ENCODE measurements at regions not wholly inside any gene's neighbourhood (a gene's known extent, or its start where the extent isn't known, plus 50 kb on each side); places are given as distances from the start of the nearest gene placed in this dataset.
"Not testable (repeated sequence)": the region's sequence is repeated elsewhere in the genome, so short reads cannot be mapped to it uniquely, and the experiment has no call there.

DNA sequence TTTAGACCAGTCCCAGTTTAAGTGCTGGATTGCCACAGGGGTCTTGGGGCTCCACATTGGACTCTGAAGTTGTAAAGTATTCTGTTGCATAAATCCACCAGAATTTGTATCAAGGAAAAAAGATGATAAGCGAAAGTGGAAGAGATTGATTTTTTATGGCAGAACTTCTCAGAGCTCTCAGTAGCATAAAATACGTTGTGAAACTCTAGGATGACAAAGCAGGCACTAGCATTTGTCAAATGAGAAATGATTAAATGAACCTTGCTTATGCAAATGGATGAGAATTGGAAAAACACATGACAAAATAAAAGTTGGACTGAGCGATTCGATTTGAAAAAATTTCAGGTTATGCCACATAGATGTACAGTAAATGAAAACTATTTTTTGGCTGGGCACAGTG is 253.8 kb upstream of the RAB4A start:
- no peak for DNase-seq

- DNase-seq, result no peak
Measured at GRCh38 chr1:229018674-229019295, 252.1 kb upstream of the RAB4A start.

GRCh38 chr1:229019663-229020271 is 251.1 kb upstream of the RAB4A start:
- no peak for DNase-seq

DNA sequence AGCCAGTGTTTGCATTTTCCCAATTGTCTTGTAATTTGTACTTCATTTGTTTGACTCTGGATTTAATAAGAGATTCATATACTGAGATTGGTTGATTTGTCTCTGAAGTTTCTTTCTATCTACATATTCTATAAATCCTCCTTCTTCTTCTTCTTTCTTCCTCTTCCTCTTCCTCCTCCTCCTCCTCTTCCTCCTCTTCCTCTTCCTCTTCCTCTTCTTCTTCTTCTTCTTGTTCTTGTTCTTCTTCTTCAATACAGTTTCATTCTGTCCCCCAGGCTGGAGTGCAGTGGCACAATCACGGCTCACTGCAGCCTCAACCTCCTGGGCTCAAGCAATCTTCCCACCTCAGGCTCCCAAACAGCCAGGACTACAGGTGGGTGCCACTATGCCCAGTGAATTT is 249.9 kb upstream of the RAB4A start:
- DNase-seq, result not testable (repeated sequence)

GRCh38 chr1:229022595-229023333 is 248.1 kb upstream of the RAB4A start:
- DNase-seq, result no peak

DNA sequence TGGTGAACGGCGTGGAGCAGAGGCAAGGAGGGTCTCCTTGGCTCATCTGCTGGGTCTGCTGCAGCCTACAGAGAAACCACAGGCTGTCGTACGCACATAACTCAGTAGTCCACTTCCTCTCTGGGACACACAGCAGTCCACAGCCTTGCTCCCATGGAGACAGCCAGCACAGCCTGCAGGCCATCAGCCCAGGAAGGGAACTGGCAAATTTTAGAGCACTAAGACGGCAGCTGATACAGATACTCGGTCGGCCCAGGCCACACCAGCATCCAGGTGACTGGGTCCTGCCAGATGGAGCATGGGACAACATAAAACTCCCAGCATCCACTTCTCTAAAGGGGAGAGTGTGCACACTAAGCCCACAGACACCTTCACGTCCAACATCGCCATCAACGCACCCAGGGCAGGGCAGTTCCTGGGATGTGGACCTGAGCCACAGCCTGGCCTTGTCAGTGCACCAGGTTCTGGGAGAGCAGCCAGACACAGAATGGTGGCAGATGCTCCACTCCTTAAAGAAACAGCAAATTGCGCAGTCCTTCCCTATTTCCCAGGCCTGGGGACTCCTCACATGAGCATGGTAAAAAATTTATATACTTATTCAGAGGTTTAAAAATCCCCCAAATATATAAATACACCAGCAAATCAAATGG is 247.1 kb upstream of the RAB4A start:
- DNase-seq, result no peak

DNA sequence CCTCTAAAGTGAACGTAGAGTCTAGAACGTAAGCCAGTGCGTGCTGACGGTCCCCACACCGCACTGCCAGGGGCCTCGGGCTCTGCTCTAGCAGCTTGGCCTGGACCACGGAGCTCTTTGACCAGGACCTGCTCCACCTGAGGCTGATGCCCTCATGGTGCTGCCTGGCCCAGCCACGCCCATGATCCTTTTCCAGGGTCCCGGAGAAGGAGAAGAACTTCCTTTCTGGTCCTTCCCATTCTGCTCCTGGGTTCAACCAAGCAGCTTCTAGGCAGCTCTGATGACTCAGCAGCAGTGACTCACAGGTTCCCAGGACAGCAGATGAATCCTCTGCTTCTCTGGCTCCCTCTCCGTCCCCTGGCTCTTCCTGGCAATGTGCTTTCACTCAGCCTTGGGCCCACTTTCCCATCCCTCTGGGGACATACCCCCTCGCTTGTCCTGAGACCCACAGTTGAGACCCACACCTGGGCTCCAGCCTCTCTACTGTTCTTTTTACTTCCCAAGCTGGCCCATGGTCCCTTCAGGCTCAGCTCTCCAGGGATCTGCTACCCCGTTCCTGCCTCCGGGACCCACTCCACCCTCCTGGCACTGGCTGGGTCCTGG is 246.3 kb upstream of the RAB4A start:
- DNase-seq, result peak; percentile 41

DNA sequence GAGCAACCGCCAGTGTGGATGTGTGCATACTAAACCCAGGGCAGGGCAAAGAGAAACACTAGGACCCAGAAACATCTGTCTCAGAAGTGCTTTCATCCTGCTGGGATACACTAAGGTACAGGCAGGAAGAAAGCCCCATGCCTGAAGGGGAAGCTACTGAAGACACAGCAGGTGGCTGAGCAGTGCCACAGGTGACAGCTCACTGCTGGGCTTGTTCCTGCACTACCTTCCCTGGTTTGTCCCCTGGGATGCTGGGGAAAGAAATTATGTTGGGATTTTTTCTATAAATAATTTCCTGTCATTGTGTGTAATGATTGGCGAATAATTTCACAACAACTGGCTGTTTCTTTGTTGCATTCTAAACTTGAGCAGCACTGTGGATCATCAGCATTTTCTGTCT is 245.3 kb upstream of the RAB4A start:
- no peak for DNase-seq

DNA sequence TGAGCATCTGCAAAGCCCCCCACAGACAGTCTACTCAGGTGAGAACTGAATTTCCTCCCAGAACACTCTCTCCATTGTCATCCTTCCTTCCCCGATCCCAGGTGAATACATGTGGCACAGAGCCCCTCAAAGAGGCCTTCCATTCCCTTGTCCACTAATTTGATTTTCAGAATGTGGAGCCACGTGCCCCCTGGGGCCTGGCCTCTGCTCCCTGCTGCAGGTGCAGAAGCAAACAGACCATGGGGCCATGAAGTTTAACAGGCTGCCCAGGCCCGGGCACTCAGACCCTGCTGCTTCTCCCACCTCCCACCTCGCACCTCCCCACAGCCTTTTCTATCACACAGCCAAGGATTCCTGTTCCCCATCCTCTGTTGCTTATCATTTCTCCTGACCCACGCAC is 243.8 kb upstream of the RAB4A start:
- DNase-seq, result no peak

DNA sequence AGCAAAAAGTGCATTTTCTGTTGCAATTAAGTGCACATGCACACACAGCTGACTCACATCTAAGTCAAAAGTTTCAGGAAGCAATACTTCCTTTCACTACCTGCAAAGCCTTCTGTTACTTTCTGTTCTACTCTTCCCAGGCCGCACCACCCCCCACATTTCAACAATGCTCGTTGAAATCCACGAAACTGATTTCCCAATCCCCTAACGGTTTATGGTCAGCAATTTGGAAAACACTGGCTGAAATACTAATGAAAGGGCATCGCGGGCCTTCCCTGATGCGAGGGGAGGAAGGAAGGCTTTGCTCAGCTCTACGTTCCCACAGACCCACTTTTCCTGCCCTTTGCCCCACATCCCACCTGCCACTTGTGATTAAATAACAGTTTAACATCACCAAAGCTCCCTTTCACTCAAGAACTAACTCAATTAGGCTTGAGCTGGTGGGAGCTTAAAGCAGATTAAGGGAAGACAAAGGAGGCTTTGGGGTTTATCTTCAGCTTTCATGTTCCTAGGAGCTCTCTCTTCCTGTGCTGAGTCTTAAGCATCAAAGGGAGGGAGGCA is 243.2 kb upstream of the RAB4A start:
- peak; percentile 40 for DNase-seq

DNA sequence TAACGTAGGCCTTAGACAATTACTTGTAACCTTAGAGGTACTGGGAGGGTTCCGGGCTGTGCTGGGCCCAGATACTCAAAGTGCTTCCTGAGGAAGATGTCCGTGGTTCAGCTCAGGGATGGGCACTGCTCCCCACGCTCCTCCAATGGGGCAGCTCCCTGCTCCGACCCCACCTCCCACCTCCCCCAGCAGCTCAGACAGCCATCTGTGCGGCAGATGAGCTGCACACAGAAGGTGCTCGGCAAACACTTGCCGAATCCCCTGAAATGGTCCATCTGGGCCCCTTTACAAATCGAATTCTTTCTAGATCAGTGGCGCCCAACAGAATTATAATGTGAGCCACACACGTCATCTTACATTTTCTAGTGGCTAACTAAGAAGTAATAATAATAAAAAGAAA is 242.4 kb upstream of the RAB4A start:
- no peak for DNase-seq

GRCh38 chr1:229028987-229029878 is 241.7 kb upstream of the RAB4A start:
- no peak for DNase-seq

DNA sequence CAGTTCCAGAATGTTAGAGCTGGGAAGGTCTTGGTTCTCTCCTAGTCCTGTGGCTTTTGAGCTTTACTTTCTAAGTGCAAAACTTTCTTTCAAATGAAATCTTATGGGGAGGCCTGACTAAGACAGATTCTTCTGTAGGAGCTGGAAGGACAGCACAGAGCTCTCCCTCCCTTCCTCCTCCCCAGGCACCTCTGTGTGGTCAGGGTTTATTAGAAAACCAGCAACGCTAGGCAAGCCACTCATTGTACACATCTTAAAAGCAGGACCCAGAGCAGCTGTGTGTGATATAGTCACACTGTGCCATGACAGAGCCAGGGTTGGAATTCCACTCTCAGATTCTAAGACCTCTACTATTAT is 241.1 kb upstream of the RAB4A start:
- DNase-seq, result no peak

DNA sequence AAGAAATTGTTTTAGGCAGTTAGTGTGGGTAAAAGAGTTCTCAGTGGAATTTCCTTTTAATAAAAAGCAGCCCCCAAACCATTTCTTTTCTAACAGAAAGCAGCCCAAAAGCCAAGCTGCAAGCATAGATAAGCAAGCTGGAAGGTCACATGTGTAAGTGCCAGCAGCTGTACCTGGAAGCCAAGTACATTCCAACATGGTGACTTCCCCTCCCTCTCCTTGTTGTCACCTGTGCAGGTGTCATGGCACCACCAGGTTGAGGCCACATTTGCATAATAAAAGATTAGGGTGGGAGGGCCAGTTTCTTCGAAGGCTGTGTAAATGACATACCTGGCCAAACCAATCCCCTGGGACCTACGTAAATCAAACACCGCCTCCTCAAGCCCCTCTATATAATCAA is 240.3 kb upstream of the RAB4A start:
- no peak for DNase-seq

GRCh38 chr1:229031061-229031460 is 239.8 kb upstream of the RAB4A start:
- DNase-seq, result no peak

DNA sequence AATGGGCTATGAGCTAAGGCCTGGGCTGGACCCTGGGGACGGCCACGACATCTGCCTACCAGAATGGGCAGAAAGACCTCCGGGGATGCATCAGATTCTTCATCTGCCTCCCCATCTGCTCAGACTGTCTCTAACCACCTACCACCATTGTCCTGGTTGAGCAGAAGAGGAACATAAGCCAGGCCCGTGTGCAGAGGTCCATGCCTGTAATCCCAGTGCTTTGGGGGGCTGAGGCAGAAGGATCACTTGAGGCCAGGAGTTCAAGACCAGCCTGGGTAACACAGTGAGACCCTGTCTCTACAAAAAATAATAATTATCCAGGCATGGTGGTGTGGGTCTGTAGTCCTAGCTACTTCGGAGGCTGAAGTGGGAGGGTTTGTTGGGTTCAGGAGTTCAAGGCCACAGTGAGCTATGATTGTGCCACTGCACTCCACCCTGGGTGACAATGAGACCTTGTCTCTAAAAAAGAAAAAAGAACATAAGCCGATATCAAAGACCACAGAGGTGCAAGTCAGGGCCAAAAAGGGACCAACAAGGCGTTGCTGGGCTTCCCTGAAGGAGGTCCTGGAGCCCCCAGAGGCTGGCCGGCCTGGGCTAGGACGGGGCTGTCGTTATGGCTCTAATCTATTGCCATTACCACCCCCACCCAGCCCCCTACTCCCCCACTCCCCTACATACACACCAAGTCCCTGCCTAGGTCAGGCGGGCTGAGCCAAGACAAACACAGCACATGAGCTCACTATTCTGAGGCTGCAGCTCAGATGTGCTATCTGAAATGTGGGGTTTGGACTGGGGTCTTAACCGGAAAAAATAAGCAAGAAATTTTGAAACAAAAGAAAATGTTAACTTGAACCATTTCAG is 239.2 kb upstream of the RAB4A start:
- no peak for DNase-seq

DNA sequence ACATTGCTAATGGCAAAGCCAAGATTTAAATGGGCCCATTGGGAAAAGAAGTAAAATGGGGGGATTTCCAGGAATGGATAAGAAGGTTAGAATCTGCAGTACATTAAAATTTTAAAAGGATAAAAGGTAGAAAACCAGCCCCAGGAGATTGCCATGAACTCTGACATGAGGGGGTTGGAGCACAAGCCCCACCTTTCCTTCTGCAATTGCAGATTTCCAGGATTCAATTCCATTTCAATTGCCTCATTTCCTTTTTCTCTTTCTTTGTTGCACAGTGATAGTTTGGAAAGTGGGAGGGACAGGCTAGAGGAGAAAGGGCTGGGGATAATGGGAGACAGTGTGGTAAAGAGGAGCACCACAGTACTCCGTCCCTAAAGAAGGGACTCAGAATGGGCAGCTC is 238.5 kb upstream of the RAB4A start:
- no peak for DNase-seq

DNA sequence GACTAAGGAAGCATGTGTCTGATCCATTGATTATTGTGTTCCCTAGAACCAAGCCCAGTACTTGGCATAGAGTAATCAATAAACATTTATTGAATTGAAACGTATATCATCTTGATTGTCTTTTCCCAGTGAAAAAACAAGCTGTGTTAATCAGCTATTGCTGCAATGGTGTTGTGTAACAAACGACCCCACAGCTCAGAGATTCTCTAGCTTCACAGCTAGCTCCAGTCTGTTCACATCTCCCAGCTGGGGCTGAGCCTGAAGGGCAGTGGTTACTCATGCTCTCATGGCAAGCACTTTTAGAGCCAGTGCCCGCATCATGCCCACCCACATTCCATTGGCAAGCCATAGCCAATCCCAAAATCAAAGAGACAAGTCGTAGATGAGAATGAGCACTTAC is 237.4 kb upstream of the RAB4A start:
- no peak for DNase-seq

DNA sequence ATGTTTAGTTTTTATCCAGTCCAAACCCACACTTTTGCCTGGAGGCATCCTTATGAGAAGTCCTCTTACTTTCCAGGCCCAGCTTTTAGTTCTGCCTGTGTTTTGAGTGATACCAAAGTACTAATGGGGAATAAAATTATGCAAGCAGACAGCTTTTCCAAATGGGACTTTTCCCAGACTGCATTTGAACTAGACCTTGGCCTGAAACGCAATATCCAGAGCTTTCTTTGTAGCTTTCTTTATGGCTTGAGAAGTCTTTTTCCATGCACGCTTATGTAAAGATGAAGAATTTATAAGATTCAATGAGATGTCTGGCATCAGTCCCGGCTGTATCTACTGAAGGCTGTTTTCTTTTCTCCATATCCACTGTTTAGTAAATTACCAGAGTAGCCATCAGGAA is 236.6 kb upstream of the RAB4A start:
- no peak for DNase-seq

DNA sequence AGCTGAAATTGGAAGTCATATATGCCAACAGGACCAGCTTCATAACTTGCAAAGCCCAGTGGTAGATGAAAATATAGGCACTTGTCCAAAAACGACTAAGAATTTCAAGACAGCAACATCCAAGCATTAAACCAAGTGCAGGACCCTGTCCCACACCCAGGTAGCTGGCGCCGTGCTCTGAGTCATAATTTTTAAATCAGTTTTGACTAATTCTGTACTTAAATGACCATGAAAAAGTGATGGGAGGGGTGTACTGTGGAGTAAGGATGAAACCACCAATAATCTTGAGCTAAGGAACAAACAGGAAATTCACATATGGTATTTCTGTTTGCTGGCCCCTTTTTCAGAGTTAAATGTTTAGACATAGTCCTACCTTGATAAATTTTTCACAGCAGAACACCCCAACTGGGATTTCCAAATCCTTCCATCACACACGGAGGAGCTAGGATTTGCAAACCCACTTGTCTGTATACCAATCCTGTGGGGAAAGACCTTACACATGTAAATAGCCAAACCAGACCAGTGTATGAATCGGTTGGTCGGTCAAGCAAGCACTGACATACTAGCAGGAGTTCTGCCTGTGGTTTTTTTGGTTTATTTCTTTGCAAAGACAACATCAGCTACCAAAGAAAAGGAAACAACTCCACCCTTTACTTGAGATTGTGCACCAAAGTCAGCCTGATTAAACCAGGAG is 235.7 kb upstream of the RAB4A start:
- no peak for DNase-seq

GRCh38 chr1:229035748-229036082 is 235.2 kb upstream of the RAB4A start:
- DNase-seq, result no peak
